T-helper 2 cell (primary cell): ENCODE measurements at regions not wholly inside any gene's neighbourhood (a gene's known extent, or its start where the extent isn't known, plus 50 kb on each side); places are given as distances from the start of the nearest gene placed in this dataset.
"Not testable (repeated sequence)": the region's sequence is repeated elsewhere in the genome, so short reads cannot be mapped to it uniquely, and the experiment has no call there.

Experiments
- DNase-seq, 5 experiments: peaks; one replicate each; pipeline versions ENCODE4 v3.0.0 to v3.0.0-alpha.2; 2012 to 2022

- DNase-seq = no peak
These were observed 1077.1 kb downstream of the ZPLD1 start for GRCh38 chr3:103511891-103512290.

GRCh38 chr3:103512595-103512994 lies 1077.8 kb downstream of the ZPLD1 start:
- DNase-seq = no peak

- DNase-seq = no peak
These were observed 1078.2 kb downstream of the ZPLD1 start for GRCh38 chr3:103513003-103513402.

- no peak for DNase-seq
These were observed 1080.3 kb downstream of the ZPLD1 start for GRCh38 chr3:103515116-103515515.

GRCh38 chr3:103516950-103517349 lies 1082.1 kb downstream of the ZPLD1 start:
- DNase-seq = no peak

- not testable (repeated sequence) for DNase-seq
These were observed 1096.5 kb downstream of the ZPLD1 start for GRCh38 chr3:103531327-103531726.

- no peak for DNase-seq
These were observed 1098.2 kb downstream of the ZPLD1 start for GRCh38 chr3:103532986-103533385.

GRCh38 chr3:103554451-103554850 lies 1119.6 kb downstream of the ZPLD1 start:
- DNase-seq = no peak

- not testable (repeated sequence) for DNase-seq
These were observed 1129.3 kb downstream of the ZPLD1 start for GRCh38 chr3:103564116-103564515.

- no peak for DNase-seq
These were observed 1151.0 kb downstream of the ZPLD1 start for GRCh38 chr3:103585809-103586208.

DNA sequence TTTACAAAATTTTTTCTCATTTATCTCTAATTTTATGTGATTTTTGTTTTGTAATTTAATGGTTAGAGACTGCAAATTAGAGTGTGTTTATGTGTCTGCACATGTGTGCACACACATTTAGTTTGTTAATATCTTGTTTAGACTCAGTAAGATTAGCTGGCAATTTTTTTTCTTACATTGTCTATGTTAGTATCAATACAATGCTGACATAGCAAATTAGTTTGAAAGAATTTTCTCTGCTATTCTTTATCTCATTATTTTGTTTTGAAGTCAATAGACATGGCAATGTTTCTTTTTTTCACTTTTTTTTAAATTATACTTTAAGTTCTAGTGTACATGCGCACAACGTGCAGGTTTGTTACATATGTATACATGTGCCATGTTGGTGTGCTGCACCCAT lies 1155.0 kb downstream of the ZPLD1 start:
- no peak for DNase-seq

DNA sequence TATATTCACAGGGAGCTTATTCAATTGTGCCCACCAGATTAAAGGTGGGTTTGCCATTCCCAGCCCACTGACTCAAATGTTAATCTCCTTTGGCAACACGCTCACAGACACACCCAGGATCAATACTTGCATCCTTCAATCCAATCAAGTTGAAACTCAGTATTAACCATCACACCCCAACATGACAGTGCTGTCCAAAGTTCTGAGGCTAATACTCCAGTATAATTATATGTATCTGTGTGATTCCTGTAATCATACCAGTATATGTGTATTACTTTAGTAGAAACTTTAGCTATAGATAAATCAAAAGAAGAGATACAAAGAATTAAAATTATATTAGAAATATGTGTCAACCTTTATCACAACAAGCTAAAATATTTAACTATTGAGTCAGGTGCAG lies 1166.0 kb downstream of the ZPLD1 start:
- DNase-seq = no peak

GRCh38 chr3:103601666-103602065 lies 1166.9 kb downstream of the ZPLD1 start:
- DNase-seq = no peak

GRCh38 chr3:103609472-103609871 lies 1174.7 kb downstream of the ZPLD1 start:
- no peak for DNase-seq

DNA sequence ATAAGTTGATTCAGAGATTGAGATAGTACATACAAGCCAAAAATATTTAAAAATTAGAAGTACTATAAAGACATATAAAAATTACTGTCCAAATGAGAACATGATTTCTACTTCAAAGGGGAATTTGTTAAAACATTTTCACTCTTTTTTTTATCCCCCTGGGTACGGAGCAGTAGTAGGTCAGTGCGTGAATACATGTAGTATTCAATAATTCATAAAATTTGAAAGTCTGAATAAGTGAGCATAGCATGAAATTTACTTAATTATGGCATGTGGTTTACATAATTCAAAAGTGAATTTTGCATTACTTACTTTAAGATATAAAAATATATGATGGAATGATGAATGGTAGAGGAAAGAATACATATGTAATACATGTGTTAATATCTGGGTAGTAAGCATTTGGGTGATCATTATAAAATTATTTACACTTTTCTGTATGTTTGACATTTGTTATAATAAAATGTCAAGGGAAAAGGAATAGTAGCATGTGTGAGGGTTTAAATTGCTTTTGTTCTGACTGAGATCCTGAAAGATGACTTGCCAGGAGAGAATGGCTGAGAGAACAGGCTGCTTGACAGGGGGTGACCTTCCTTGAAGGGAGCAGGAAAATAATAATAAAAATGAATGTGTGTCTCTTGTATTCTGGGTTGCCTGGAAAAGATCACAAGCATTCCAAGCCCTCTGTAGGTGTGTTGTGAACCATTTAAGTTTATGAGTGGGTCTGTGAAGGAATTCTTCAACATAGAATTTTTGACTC lies 1178.8 kb downstream of the ZPLD1 start:
- no peak for DNase-seq

GRCh38 chr3:103614719-103615118 lies 1179.9 kb downstream of the ZPLD1 start:
- no peak for DNase-seq

DNA sequence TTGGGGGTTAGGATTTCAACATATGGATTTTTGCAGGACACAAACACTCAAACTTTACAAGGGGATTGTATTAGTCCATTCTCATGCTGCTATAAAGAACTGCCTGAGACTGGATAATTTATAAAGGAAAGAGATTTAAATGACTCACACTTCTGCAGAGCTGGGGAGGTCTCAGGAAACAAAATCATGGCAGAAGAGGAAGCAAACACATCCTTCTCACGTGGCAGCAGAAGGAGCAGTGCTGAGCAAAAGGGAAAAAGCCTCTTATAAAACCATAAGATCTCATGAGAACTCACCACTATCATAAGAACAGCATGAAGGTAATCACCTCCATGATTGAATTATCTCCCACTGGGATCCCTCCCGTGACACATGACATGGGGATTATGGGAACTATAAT lies 1183.1 kb downstream of the ZPLD1 start:
- DNase-seq = no peak

- no peak for DNase-seq
These were observed 1189.5 kb downstream of the ZPLD1 start for GRCh38 chr3:103624271-103624670.

DNA sequence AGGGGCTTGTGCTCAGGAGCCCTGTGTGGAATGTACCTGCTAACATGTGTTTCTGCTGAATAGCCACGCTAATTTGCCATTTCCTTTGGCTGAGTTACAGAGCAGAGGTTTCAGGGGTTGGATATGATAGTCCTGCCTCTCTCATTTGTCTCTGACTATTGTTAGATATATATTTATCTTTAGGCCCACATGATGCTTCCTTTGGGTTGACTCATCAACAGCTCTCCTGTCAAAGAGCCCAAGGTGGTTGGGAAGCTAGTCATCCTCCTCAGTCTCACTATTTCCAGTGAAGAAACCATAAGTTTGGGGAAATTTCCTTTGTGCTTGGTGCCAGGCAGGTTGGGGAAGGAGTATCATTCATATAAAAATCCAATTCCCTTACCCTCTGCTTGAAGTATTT lies 1194.6 kb downstream of the ZPLD1 start:
- DNase-seq = no peak

DNA sequence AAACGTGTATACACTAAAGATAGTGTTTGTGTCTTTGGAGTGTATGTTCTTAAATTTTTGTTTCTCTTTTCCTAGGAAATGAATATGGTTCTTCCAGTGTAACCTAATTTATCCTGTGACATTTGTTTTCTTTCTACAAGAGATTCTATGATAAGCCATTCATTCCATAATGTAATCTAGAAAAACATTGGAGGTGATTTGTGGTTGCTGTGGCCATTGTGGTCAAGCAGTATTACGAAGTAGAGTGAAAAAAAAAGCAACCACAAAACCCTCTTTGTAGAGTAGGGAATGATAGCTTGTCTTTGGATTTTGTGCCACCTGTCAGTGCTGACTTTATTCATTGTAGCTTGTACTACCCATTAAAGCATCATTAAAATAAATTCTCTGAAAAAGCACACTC lies 1209.6 kb downstream of the ZPLD1 start:
- peak in 1 of 5 experiments; percentile 5 for DNase-seq

DNA sequence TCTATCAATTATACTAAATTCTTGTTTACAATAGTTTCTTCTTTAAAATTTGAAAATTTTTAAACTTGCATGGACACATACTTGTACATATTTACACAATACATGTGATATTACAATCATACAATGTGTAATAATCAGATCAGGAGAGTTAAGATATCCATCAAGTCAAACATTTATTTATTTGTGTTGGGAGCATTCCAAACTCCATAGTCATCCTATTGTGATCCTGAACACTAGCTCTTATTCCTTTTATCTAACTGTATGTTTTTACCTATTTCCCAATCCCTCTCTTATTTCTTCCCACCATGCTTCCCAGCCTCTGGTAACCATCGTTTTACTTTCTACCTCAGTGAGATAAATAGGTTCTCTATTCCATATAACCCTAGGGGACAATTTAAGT lies 1219.2 kb downstream of the ZPLD1 start:
- no peak for DNase-seq

DNA sequence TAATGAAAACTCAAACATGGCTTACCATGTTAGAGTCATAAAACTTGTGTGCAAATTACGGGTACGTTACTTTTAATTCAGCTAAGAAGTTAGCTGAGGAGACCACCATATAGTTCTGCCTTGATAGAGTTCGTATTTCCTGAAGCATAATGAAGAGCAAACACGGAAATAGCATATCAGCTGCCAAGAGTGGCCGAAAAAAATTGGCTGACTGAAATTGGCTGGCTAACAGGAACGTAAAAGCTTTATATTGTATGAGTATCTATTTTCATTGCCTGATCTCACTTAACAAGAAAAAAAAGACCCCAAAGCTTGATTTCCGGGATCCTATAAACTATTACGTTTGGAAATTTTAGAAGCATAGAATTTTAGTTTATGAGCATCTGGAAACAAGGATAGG lies 1222.9 kb downstream of the ZPLD1 start:
- no peak for DNase-seq

DNA sequence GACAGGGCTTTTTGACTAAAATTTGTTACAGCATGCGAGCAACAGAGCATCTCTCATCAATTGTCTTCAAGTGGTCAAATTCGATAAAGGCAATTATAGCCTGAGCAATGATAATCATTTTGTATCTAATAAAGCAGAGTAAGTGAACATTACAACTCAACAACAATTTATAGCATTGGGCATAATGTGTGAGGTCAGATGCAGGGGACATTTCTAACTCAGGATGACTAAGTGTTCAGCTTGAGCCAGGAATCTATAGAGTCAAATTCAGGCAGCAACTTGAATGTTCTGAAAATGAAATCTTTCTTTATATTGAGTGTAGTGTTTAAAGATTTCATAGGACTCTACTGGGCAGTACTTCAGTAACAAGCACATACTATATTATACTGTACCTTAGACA lies 1226.0 kb downstream of the ZPLD1 start:
- DNase-seq = no peak

DNA sequence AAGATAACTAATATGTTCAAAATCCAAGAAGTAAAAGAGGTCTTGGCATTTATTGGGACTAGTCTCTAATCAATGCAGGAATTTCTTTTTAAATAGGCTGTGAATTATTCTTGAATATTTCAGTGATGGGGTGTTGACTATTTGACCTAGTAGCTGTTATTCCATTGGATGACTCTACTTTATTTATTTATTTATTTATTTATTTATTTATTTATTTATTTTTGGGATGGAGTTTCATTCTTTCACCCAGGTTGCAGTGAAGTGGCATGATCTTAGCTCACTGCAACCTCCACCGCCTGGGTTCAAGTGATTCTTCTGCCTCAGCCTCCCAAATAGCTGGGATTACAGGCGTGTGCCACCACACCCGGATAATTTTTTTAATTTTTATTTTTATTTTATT lies 1227.8 kb downstream of the ZPLD1 start:
- DNase-seq = no peak

DNA sequence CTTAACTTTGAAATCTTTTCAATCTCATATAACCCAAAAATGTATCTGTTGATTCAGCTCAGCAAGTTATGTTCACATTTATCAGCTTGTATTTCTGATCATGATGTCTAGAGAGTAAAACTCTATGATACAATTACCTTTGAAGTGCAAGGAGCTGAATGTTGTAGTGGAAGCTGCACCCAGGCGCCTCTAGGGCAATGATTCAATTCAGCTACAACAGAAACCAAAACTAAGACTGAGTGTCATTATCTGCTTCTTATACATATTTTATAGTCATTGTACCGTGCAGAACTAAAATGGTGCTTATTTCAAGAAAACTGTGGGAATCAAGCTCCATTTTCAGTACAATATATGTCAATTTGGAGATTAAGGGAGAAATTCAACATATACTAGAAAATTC lies 1237.5 kb downstream of the ZPLD1 start:
- no peak for DNase-seq
